GM23248 (cell line): ENCODE measurements at regions not wholly inside any gene's neighbourhood (a gene's known extent, or its start where the extent isn't known, plus 50 kb on each side); places are given as distances from the start of the nearest gene placed in this dataset.
A peak's percentile ranks its signal among the peaks of the same experiment; 100 is the strongest.

Experiments used
- DNase-seq: peaks from one replicate; pipeline ENCODE4 v3.0.0-alpha.2; 2015
- H2AFZ ChIP-seq: fragments of 200-600 bp; sonication (generic); 2 replicates; pipeline ENCODE4 v1.6.1; 2016; ENCODE audit warnings: antibody characterized with exemption
- H3F3A ChIP-seq: fragments of 200-600 bp; sonication (generic); 2 replicates; pipeline ENCODE4 v1.6.1; 2016; ENCODE audit warnings: mild to moderate bottlenecking, antibody characterized with exemption, mixed run types; ENCODE audit not compliant: insufficient read depth
- H3K27ac ChIP-seq: fragments of 200-600 bp; sonication (generic); 2 replicates; pipeline ENCODE4 v1.5.1; 2016; ENCODE audit warnings: mild to moderate bottlenecking
- H3K27me3 ChIP-seq: fragments of 200-600 bp; sonication (generic); replicated peaks from 2 replicates; pipeline ENCODE4 v1.6.1; 2016; ENCODE audit warnings: mild to moderate bottlenecking; ENCODE audit not compliant: insufficient read depth
- H3K36me3 ChIP-seq: fragments of 200-600 bp; sonication (generic); 2 replicates; pipeline ENCODE4 v1.6.1; 2016; ENCODE audit warnings: low read depth, mild to moderate bottlenecking
- H3K4me1 ChIP-seq: fragments of 200-600 bp; sonication (generic); 2 replicates; pipeline ENCODE4 v1.6.1; 2016; ENCODE audit warnings: mild to moderate bottlenecking; ENCODE audit not compliant: insufficient read depth
- H3K4me2 ChIP-seq: fragments of 200-600 bp; sonication (generic); one replicate; pipeline ENCODE4 v1.6.1; 2016; ENCODE audit warnings: mild to moderate bottlenecking; ENCODE audit not compliant: unreplicated experiment
- H3K4me3 ChIP-seq: fragments of 200-600 bp; sonication (generic); 2 replicates; pipeline ENCODE4 v1.5.1; 2016; ENCODE audit warnings: mild to moderate bottlenecking
- H3K79me2 ChIP-seq: fragments of 200-600 bp; sonication (generic); 2 replicates; pipeline ENCODE4 v1.6.1; 2016; ENCODE audit warnings: mild to moderate bottlenecking; ENCODE audit not compliant: insufficient read depth
- H3K9ac ChIP-seq: fragments of 200-600 bp; sonication (generic); 2 replicates; pipeline ENCODE4 v1.6.1; 2016; ENCODE audit warnings: mild to moderate bottlenecking
- H3K9me2 ChIP-seq: fragments of 200-600 bp; sonication (generic); 2 replicates; pipeline ENCODE4 v1.6.1; 2016; ENCODE audit warnings: mixed run types, mild to moderate bottlenecking, moderate library complexity; ENCODE audit not compliant: insufficient read depth
- H3K9me3 ChIP-seq: fragments of 200-600 bp; sonication (generic); one replicate; pipeline ENCODE4 v1.6.1; 2017; ENCODE audit warnings: low read depth
- H4K20me1 ChIP-seq: fragments of 200-600 bp; sonication (generic); 2 replicates; pipeline ENCODE4 v1.6.0; 2016; ENCODE audit not compliant: insufficient read depth
- EZH2 ChIP-seq: fragments of 200-600 bp; sonication (generic); IDR thresholded peaks from 2 replicates; pipeline ENCODE4 v1.6.1; 2018; ENCODE audit warnings: antibody characterized with exemption, mild to moderate bottlenecking; ENCODE audit not compliant: insufficient read depth, poor library complexity, severe bottlenecking
- EZH2phosphoT487 ChIP-seq: fragments of 200-600 bp; sonication (generic); IDR thresholded peaks from 2 replicates; pipeline ENCODE4 v1.6.1; 2018; ENCODE audit warnings: antibody characterized with exemption, moderate library complexity, mild to moderate bottlenecking, low read depth; ENCODE audit not compliant: insufficient read depth
- WGBS, 2 experiments: methylation state at CpG; one replicate each; pipeline ENCODE4 v1.1.6; 2015 to 2017; ENCODE audit warnings: low lambda C conversion rate in 2 of 2, low coverage in 1 of 2; ENCODE audit errors: missing lambda C conversion rate in 2 of 2; 5-methylcytosine and 5-hydroxymethylcytosine counted together
- in situ Hi-C: fragments of 300-500 bp; cut with MboI; formaldehyde crosslinking; loops from 2 replicates; pipeline ENCODE4 v1.15.0; 2020

DNA sequence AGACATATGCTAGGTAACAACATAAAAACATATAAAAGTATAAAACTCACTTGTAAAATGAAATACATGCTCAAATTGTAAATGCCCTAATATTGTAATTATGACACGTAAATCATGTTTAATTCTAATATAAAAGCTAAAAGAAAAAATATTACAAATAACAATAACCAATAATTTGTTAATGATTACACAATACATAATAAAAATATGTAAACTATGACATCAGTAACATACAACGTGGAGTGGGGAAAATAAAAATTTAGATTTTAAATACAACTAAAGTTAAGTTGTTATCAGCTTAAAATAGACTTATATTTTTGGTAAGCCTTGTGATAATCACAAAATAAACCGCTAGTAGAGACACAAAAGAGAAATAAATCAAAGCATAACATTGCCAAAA, 376.4 kb downstream of the BRINP2 start:
- H3F3A ChIP-seq = no peaks in the 10 kb centered on the region
- WGBS, 2 experiments = 27 to 29% methylated on average over 3 of the region's 3 CpGs
- H3K36me3 ChIP-seq = no peaks in the 10 kb centered on the region
- H2AFZ ChIP-seq = no peak overlapping the region
- H3K79me2 ChIP-seq = no peaks in the 10 kb centered on the region
- H3K4me1 ChIP-seq = no peaks in the 10 kb centered on the region
- no peak overlapping the region for H3K9ac ChIP-seq
- H3K4me2 ChIP-seq = no peak overlapping the region
- H3K27ac ChIP-seq = no peak overlapping the region
- H3K27me3 ChIP-seq = no peaks in the 10 kb centered on the region; the same call in 1 of the 2 replicates
- DNase-seq = no peak
- H4K20me1 ChIP-seq = no peaks in the 10 kb centered on the region
- H3K4me3 ChIP-seq = no peak overlapping the region
- in situ Hi-C loops = no loop called here
- TF ChIP-seq EZH2 (no peak), EZH2phosphoT487 (no peak)
- H3K9me3 ChIP-seq = no peaks in the 10 kb centered on the region
- H3K9me2 ChIP-seq = no peaks in the 10 kb centered on the region

DNA sequence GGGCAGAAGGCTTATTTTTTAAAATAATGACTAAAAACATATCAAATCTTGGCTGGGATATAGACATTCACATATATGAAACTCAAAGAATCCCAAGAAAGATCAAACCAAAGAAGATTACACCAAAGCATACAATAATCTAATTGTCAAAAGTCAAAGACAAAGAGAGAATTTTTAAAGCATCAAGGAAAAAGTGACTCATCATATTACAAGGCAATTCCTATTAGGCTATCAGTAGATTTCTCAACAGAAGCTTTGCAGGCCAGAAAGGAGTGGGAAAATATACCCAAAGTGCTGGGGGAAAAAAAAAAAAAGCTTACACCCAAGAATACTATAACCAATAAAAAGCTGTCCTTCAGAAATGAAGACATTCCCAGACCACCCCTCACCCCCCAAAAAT, 375.6 kb downstream of the BRINP2 start:
- Histone ChIP-seq H3K79me2 (no peaks in the 10 kb centered on the region), H3K9me2 (no peaks in the 10 kb centered on the region), H3K36me3 (no peaks in the 10 kb centered on the region), H2AFZ (no peak overlapping the region), H3K4me1 (no peaks in the 10 kb centered on the region), H3K4me2 (no peak overlapping the region), H3K27me3 (no peaks in the 10 kb centered on the region; the same call in 1 of the 2 replicates), H3F3A (no peaks in the 10 kb centered on the region), H3K4me3 (no peak overlapping the region), H4K20me1 (no peaks in the 10 kb centered on the region), H3K27ac (no peak overlapping the region), H3K9ac (no peak overlapping the region), H3K9me3 (no peaks in the 10 kb centered on the region)
- in situ Hi-C loops = no loop called here
- DNase-seq = peak; percentile 33
- TF ChIP-seq EZH2 (no peak), EZH2phosphoT487 (no peak)

DNA sequence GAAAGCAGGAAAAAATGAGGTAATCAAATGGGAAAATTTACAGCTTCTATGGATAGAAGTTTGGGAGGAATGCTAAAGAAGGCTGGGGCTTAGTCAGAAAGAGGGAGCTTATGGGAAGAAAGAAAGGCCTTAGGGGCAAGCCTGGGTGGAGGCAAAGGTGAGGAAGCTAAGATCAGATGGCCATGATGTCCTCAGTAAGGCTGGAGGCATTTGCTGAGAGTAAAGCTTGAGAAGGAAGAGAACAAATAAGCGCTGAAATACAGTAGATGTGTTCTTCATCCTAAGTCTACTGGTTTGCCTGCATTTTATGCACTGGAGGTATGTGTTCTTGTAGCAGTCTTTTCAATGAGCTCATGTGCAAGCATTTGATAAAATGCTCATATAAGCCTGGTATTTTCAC, 355.4 kb downstream of the BRINP2 start:
- H3K79me2 ChIP-seq = no peaks in the 10 kb centered on the region
- H3K27me3 ChIP-seq = 0 out of 2 replicates have a peak, but pooled peaks cover 3% of the 10 kb centered on the region
- in situ Hi-C loops = no loop called here

DNA sequence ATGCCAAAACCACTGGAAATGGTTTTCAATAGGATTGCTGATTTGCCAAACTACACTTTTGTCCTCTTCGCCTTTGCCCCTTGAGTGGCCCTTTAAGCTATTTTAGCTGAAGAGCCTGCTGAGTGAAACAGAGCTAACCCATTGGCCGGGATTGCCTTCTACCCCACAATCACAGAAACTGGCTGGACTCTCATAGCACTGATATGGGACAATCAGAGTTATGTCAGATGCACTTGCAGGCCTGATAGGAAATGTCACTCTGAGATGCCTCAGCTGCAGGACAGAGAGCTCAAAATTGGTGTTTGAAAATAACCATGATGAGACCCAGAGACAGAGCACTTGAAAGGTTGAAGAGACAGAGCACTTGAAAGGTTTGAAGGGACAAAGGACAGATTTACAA, 354.4 kb downstream of the BRINP2 start:
- Histone ChIP-seq H3K9me2 (no peaks in the 10 kb centered on the region), H3F3A (no peaks in the 10 kb centered on the region), H3K9ac (no peak overlapping the region), H3K4me3 (no peak overlapping the region), H3K27ac (no peak overlapping the region), H3K36me3 (no peaks in the 10 kb centered on the region), H2AFZ (no peak overlapping the region), H3K79me2 (no peaks in the 10 kb centered on the region), H3K4me1 (no peaks in the 10 kb centered on the region), H3K4me2 (no peak overlapping the region), H3K9me3 (no peaks in the 10 kb centered on the region), H4K20me1 (no peaks in the 10 kb centered on the region), H3K27me3 (0 out of 2 replicates have a peak, but pooled peaks cover 3% of the 10 kb centered on the region)
- 19 to 20% methylated on average over 2 of the region's 2 CpGs for WGBS, 2 experiments
- in situ Hi-C loops = no loop called here
- no peak for TF ChIP-seq EZH2phosphoT487
- TF ChIP-seq EZH2 = no peak
- DNase-seq = no peak

More for the DNA sequence above, 355.4 kb downstream of the BRINP2 start:
- Histone ChIP-seq H3K27ac (no peak overlapping the region), H3K9ac (no peak overlapping the region), H3K4me2 (no peak overlapping the region), H3F3A (no peaks in the 10 kb centered on the region), H3K9me2 (no peaks in the 10 kb centered on the region), H3K4me1 (no peaks in the 10 kb centered on the region), H3K9me3 (no peaks in the 10 kb centered on the region), H3K36me3 (no peaks in the 10 kb centered on the region), H4K20me1 (no peaks in the 10 kb centered on the region), H3K4me3 (no peak overlapping the region), H2AFZ (no peak overlapping the region)
- no peak for DNase-seq
- TF ChIP-seq EZH2phosphoT487 = no peak
- TF ChIP-seq EZH2 = no peak
- 43 to 64% methylated on average over 1 of the region's 1 CpG for WGBS, 2 experiments

DNA sequence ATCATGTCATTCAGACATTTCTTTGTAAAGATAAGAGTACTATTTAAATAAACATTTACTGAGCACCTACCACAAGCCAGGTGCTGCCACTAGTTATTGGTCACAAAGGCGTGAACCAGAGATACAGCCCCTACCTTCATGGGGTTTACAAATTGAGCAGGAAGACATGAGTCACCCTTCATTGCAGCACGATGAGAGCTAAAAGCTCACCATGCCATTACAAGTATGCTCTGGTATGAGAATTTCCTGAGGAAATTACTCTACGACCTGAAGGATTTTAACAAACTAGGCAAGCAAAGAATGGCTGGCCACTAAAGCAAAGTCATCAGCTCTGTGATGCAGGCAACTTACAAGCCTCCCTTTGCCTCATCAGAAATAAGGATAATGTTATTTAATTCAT, 346.8 kb downstream of the BRINP2 start:
- Histone ChIP-seq H2AFZ (no peak overlapping the region), H3K79me2 (no peaks in the 10 kb centered on the region), H3F3A (no peaks in the 10 kb centered on the region), H3K27ac (no peak overlapping the region), H3K9me2 (no peaks in the 10 kb centered on the region), H4K20me1 (no peaks in the 10 kb centered on the region), H3K4me3 (no peak overlapping the region), H3K9me3 (no peaks in the 10 kb centered on the region), H3K27me3 (no peaks in the 10 kb centered on the region), H3K4me2 (no peak overlapping the region), H3K9ac (no peak overlapping the region), H3K4me1 (0 out of 2 replicates have a peak, but pooled peaks cover 5% of the 10 kb centered on the region), H3K36me3 (no peaks in the 10 kb centered on the region)
- in situ Hi-C loops = no loop called here
- 38 to 40% methylated on average over 3 of the region's 3 CpGs for WGBS, 2 experiments
- TF ChIP-seq EZH2phosphoT487 = no peak
- TF ChIP-seq EZH2 = no peak
- DNase-seq = peak; percentile 70
